Heart left ventricle (tissue), 16 donors: ENCODE measurements at regions not wholly inside any gene's neighbourhood (a gene's known extent, or its start where the extent isn't known, plus 50 kb on each side); places are given as distances from the start of the nearest gene placed in this dataset.
A peak's percentile ranks its signal among the peaks of the same experiment; 100 is the strongest.

Experiments used
- ATAC-seq, 4 donors: fragments of 200-7000 bp; cut with Tn5 transposase; one replicate each; pipeline ENCODE4 v1.9.1; 2020 to 2022; ENCODE audit warnings: moderate library complexity in 4 of 4, mild to moderate bottlenecking in 3 of 4, moderate number of reproducible peaks in 1 of 4
- DNase-seq, 5 donors: peaks; one replicate each; pipeline ENCODE4 v3.0.0-alpha.2; 2020
- H3K27ac ChIP-seq, 12 donors: fragments of 200-600 bp; sonication (generic) in 4 of 12; one replicate each; pipeline versions ENCODE4 v1.5.0 to v1.8.0; 2016 to 2022; ENCODE audit warnings: mild to moderate bottlenecking in 2 of 12
- H3K27me3 ChIP-seq, 9 donors: fragments of 200-600 bp; sonication (generic) in 2 of 9; one replicate each; pipeline versions ENCODE4 v1.5.1 to v1.8.0; 2016 to 2022; ENCODE audit warnings: mild to moderate bottlenecking in 3 of 9
- H3K36me3 ChIP-seq, 9 donors: fragments of 200-600 bp; sonication (generic) in 2 of 9; one replicate each; pipeline versions ENCODE4 v1.5.0 to v1.8.0; 2018 to 2022; ENCODE audit warnings: mild to moderate bottlenecking in 2 of 9
- H3K4me1 ChIP-seq, 12 donors: fragments of 200-600 bp; sonication (generic) in 4 of 12; one replicate each; pipeline versions ENCODE4 v1.5.0 to v1.8.0; 2016 to 2022; ENCODE audit warnings: mild to moderate bottlenecking in 3 of 12
- H3K4me3 ChIP-seq, 12 donors: fragments of 200-600 bp; sonication (generic) in 4 of 12; one replicate each; pipeline versions ENCODE4 v1.5.0 to v1.8.0; 2017 to 2022; ENCODE audit warnings: mild to moderate bottlenecking in 9 of 12, moderate library complexity in 4 of 12
- H3K9me3 ChIP-seq, 12 donors: fragments of 200-600 bp; sonication (generic) in 4 of 12; one replicate each; pipeline versions ENCODE4 v1.5.0 to v1.8.0; 2016 to 2022; ENCODE audit warnings: mild to moderate bottlenecking in 1 of 12
- POLR2A ChIP-seq, 2 donors: fragments of 450-650 bp; IDR thresholded peaks; one replicate each; pipeline ENCODE4 v1.6.1; 2017; ENCODE audit warnings: antibody characterized with exemption in 2 of 2, mild to moderate bottlenecking in 2 of 2, moderate library complexity in 2 of 2
- WGBS, 4 donors: extraction: QIAGEN DNeasy Blood & Tissue Kit in 2 of 4; methylation state at CpG; one replicate each; pipeline versions ENCODE4 v1.1.5 to v1.1.7; 2013 to 2018; 5-methylcytosine and 5-hydroxymethylcytosine counted together
- intact Hi-C, 10 donors: fragments of 100-400 bp; cut with DNase I; formaldehyde crosslinking; loops; one replicate each; pipeline versions ENCODE4 v1.11.1 to v1.14.2; 2022
- TF ChIP-seq, protein P1 (sequence below), 12 donors: fragments of 200-600 bp; sonication (generic) in 4 of 12; IDR thresholded peaks; one replicate each; pipeline versions ENCODE4 v1.5.0 to v1.8.0; 2018 to 2022; ENCODE audit warnings: antibody characterized with exemption in 12 of 12, mild to moderate bottlenecking in 5 of 12
- donor health status: ischemic (EF 13 %, LVEDD 7.1; RV severe dilation, severe dysfunction).
- donor health status: healthy with polysubstance abuse.
- donor health status: DM: no; HTN: yes; CAD: no.
- donor health status: DM: no; HTN: no; CAD: no.
- donor health status: ischemic (EF 25% LVEDD 6.9; RV normal size, moderate dysfunction).
- donor health status: ischemic (EF 25% LVEDD 5.7; RV mildly dilated, moderate dysfunction).
- donor health status: healthy.
- donor health status: DM: yes; HTN: yes; CAD: no.
- donor health status: ischemic (EF 35%, LVEDD 5.7; RV mildly dilated, moderate dysfunction).
- donor health status: nonischemic (EF 11% LVEDD 7.7; RV severe dilation, severe dysfunction).
- donor health status: DM: yes; HTN: yes; CAD: no.
- donor health status: PGD.
- donor health status: ischemic (EF 29% LVEDD 5.4; RV normal size, mild dysfunction).
- donor health status: nonischemic (EF 23%, LVEDD 6.1; RV moderate dilation, normal function).

DNA sequence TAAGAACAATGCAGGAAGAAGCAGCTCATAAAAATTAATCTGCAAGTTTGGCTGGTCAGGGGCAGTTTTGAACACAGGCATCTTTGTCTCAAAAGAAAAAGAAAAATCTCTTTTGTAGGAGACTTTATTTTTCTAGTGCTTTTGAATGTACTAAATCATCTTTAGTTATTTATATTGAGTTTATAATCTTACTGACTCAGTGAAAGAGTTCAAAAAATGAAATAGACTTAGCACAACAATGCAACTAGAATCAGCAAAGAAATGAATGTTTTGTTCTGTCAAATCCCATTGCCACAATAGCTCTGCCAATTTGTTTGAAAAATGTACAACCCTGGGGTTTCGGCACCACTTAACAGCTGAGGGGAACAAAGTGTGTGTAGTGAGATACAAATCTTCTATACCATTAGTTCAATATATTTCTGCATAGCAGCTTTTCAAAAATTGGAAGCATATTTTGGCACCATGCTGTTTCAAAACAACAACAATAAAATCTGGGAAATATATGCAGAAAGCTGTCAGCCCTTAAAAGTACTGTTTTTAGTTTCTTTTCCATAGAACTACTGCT is 1969.1 kb downstream of the MRPL39 start:
- intact Hi-C loops: no loop called here
- Histone ChIP-seq H3K27ac (no peak overlapping the region), H3K36me3 (no peaks in the 10 kb centered on the region), H3K4me3 (no peak overlapping the region), H3K4me1 (no peaks in the 10 kb centered on the region), H3K27me3 (no peaks in the 10 kb centered on the region), H3K9me3 (peaks cover 0 to 3% (median 0%) of the 10 kb centered on the region in 12 donors)
- no peak for TF ChIP-seq POLR2A (IDR thresholded peaks at IDR 0.05)
- TF ChIP-seq, protein P1, sequence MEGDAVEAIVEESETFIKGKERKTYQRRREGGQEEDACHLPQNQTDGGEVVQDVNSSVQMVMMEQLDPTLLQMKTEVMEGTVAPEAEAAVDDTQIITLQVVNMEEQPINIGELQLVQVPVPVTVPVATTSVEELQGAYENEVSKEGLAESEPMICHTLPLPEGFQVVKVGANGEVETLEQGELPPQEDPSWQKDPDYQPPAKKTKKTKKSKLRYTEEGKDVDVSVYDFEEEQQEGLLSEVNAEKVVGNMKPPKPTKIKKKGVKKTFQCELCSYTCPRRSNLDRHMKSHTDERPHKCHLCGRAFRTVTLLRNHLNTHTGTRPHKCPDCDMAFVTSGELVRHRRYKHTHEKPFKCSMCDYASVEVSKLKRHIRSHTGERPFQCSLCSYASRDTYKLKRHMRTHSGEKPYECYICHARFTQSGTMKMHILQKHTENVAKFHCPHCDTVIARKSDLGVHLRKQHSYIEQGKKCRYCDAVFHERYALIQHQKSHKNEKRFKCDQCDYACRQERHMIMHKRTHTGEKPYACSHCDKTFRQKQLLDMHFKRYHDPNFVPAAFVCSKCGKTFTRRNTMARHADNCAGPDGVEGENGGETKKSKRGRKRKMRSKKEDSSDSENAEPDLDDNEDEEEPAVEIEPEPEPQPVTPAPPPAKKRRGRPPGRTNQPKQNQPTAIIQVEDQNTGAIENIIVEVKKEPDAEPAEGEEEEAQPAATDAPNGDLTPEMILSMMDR (IDR thresholded peaks at IDR 0.05): no peak
- 84 to 90% (median 85%) methylated on average over 1 of the region's 1 CpG for WGBS, 4 donors
- ATAC-seq (no peak), DNase-seq (no peak)

DNA sequence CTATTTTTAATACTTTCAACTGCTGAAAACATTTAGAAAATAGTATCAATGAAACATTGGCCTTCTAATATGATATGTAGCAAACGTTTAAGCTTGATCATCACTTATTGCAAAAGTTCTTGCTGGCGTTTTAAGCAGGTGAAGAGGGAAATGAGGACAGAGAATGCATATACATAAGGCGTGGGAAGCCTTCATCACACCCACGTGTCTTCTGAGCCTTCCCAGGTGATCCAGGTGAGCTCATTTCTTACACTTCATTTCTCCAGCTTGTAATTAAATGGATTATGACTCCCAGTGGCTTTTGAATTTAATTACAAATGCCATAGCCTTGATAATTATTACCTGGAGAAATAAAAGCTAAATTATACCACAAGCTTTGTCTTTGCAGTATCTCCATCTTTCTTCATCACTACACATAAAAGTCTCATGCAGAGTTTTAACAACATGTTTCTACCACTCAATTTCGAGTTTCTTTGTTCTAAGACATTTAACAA is 1973.8 kb downstream of the MRPL39 start:
- TF ChIP-seq, protein P1 (IDR thresholded peaks at IDR 0.05): no peak
- TF ChIP-seq POLR2A (IDR thresholded peaks at IDR 0.05): no peak
- Histone ChIP-seq H3K27me3 (no peaks in the 10 kb centered on the region), H3K36me3 (no peaks in the 10 kb centered on the region), H3K27ac (no peak overlapping the region), H3K9me3 (peaks cover 0 to 3% (median 0%) of the 10 kb centered on the region in 12 donors), H3K4me1 (no peaks in the 10 kb centered on the region), H3K4me3 (no peak overlapping the region)
- intact Hi-C loops: no loop called here
- DNase-seq: no peak
- no peak for ATAC-seq
- WGBS, 4 donors: 48 to 55% (median 50%) methylated on average over 5 of the region's 5 CpGs

DNA sequence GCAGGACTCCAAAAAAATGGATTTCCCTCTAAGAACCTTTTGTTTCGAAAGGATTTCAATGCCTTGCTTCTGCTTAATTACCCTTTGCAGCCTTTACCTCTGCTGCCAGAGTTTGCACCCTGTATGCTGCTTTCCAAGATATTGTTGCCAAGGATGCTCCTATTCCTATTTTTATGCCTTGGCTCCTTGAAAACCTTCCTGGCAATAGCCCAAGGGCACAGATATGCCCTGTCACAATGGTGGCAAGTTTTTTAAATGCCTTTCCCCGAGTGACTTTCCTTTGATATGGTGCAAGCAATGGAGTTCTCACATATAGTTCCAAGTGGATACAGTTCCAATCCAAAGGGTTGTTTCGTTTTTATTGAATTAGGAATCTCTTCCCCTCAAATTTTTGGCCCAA is 1983.0 kb downstream of the MRPL39 start:
- ATAC-seq: peak; percentile 39 to 91 (median 80)
- WGBS, 4 donors: 33 to 39% (median 37%) methylated on average over 3 of the region's 3 CpGs
- TF ChIP-seq POLR2A (IDR thresholded peaks at IDR 0.05): no peak
- TF ChIP-seq, protein P1 (IDR thresholded peaks at IDR 0.05): no peak
- Histone ChIP-seq H3K4me1 (no peaks in the 10 kb centered on the region), H3K27me3 (no peaks in the 10 kb centered on the region), H3K4me3 (no peak overlapping the region), H3K36me3 (no peaks in the 10 kb centered on the region), H3K27ac (no peak overlapping the region), H3K9me3 (peaks cover 0 to 5% (median 0%) of the 10 kb centered on the region in 12 donors)
- peak in 2 of 5 donors; percentile 13 to 26 for DNase-seq
- intact Hi-C loops: no loop called here

DNA sequence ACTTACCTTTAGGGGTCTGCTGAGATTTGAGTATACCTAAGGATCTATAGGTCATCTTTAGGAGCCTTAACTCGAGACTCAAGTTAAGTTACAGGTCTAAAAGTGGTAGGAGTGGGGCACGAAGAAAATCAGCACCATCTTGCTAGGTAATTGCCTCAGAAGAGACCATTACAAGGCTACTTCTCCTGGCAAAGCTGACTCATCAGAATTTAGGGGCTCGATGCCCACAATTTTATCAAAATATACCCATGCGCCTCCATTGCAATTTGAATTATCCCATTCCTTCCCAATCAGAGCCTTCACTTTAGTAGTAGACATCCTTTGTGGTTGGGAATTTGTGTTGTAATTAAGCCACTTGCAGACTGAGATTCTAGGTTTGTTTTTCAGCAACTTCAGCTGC is 1994.3 kb downstream of the MRPL39 start:
- WGBS, 4 donors: 50 to 70% (median 63%) methylated on average over 4 of the region's 4 CpGs
- Histone ChIP-seq H3K27ac (no peak overlapping the region), H3K27me3 (no peaks in the 10 kb centered on the region), H3K9me3 (no peaks in the 10 kb centered on the region), H3K4me3 (no peak overlapping the region), H3K4me1 (no peaks in the 10 kb centered on the region), H3K36me3 (no peaks in the 10 kb centered on the region)
- no peak for DNase-seq
- no peak for ATAC-seq
- TF ChIP-seq, protein P1 (IDR thresholded peaks at IDR 0.05): no peak
- intact Hi-C loops: no loop called here
